Transverse colon (tissue), 4 donors: ENCODE measurements at regions not wholly inside any gene's neighbourhood (a gene's known extent, or its start where the extent isn't known, plus 50 kb on each side); places are given as distances from the start of the nearest gene placed in this dataset.

Experiments used
- CTCF ChIP-seq, 5 experiments: fragments of 200-600 bp in 3 of 5; fragments of 450-650 bp in 2 of 5; sonication (generic) in 3 of 5; IDR thresholded peaks; 1 replicate in 2 of 5; 2 replicates in 3 of 5; pipeline ENCODE4 v1.5.1; 2016 to 2017; ENCODE audit warnings: antibody characterized with exemption in 5 of 5, inconsistent platforms in 3 of 5, mild to moderate bottlenecking in 2 of 5, moderate library complexity in 1 of 5
- POLR2A ChIP-seq: fragments of 450-650 bp; IDR thresholded peaks from one replicate; pipeline ENCODE4 v1.6.1; 2016; ENCODE audit warnings: antibody characterized with exemption, mild to moderate bottlenecking, moderate library complexity
- POLR2AphosphoS5 ChIP-seq, 3 donors: sonication (generic); formaldehyde crosslinking; IDR thresholded peaks; one replicate each; pipeline ENCODE4 v1.6.1; 2016; ENCODE audit warnings: antibody characterized with exemption in 3 of 3

- TF ChIP-seq POLR2A (no peak), CTCF (IDR thresholded peaks at IDR 0.05) (no peak), POLR2AphosphoS5 (IDR thresholded peaks at IDR 0.05) (no peak)
Measured at GRCh38 chr20:58569241-58570125, 54.3 kb upstream of the APCDD1L start.
